ENCODE measurements at regions not wholly inside any gene's neighbourhood (a gene's known extent, or its start where the extent isn't known, plus 50 kb on each side); places are given as distances from the start of the nearest gene placed in this dataset.

DNA sequence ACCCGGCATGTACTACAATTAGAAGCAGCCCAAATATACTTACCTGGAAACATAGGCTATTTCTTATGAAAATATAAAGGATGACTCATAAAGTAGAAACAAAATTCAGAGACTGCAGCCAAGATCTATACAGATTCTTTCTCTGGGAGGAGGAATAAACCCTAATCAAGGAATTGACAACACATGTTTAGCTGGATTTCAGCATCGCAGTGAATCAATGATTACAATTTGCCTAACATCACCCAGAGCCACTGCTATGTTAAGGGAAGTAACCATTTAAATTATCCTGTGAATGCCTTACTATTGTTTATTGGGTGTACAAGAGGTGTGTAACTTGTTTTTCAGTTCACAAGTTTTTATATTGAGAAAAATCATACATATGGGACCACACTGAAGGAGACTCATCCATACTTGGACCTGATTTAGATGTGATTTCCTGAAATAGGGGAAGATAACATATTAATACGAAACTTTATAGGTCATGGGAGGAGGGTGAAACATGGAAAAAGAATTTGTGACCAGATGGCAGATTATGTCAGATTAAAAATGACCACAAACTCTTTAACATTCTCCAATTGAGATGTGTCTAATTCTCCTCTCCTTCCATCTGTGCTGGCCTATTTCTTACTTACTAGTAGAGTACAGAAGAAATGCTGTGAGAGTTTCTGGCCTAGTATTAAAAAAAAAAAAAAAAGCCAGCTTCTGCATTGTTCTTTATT, 1168.4 kb downstream of the SLITRK1 start:
- no peaks in the 10 kb centered on the region for H3K27me3 Mint-ChIP-seq
- no peaks in the 10 kb centered on the region for H3K9me3 Mint-ChIP-seq
- no peaks in the 10 kb centered on the region for H3K4me1 Mint-ChIP-seq (ENCODE audit: low read depth)
- H3K4me3 Mint-ChIP-seq = no peak overlapping the region
- no peak overlapping the region for H3K27ac Mint-ChIP-seq
- no peaks in the 10 kb centered on the region for H3K36me3 Mint-ChIP-seq (ENCODE audit: low read depth)

GRCh38 chr13:82702513-82702912, 1179.8 kb downstream of the SLITRK1 start:
- H3K36me3 Mint-ChIP-seq (ENCODE audit: low read depth) = no peaks in the 10 kb centered on the region
- H3K4me1 Mint-ChIP-seq (ENCODE audit: low read depth) = no peaks in the 10 kb centered on the region
- no peak overlapping the region for H3K4me3 Mint-ChIP-seq
- H3K27me3 Mint-ChIP-seq = no peaks in the 10 kb centered on the region
- no peaks in the 10 kb centered on the region for H3K9me3 Mint-ChIP-seq
- no peak overlapping the region for H3K27ac Mint-ChIP-seq

- Mint-ChIP-seq H3K9me3 (no peaks in the 10 kb centered on the region), H3K27ac (no peak overlapping the region), H3K27me3 (no peaks in the 10 kb centered on the region), H3K4me3 (no peak overlapping the region), H3K4me1 (ENCODE audit: low read depth) (no peaks in the 10 kb centered on the region), H3K36me3 (ENCODE audit: low read depth) (no peaks in the 10 kb centered on the region)
Observed at GRCh38 chr13:82701020-82701419, 1181.3 kb downstream of the SLITRK1 start.

DNA sequence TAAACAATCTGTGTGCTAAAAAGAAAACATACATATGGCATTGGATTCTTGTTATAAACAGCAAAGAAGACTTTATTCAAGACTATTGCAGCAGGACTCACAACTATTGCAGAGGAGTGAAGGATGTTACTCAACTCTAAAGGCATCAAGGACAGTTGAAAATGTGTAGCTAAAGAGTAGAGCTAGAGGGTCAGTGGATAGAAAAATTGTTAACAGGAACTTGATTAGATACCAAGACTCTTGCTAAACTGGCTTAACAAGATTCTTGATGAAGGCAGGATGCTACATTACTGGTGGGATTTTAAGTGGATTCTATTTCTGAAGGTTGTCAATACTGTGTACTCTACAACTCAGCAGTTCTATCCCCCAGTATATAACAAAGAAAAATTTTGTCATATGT, 1183.3 kb downstream of the SLITRK1 start:
- no peak overlapping the region for H3K27ac Mint-ChIP-seq
- H3K36me3 Mint-ChIP-seq (ENCODE audit: low read depth) = no peaks in the 10 kb centered on the region
- no peaks in the 10 kb centered on the region for H3K27me3 Mint-ChIP-seq
- no peaks in the 10 kb centered on the region for H3K9me3 Mint-ChIP-seq
- no peak overlapping the region for H3K4me3 Mint-ChIP-seq
- no peaks in the 10 kb centered on the region for H3K4me1 Mint-ChIP-seq (ENCODE audit: low read depth)

DNA sequence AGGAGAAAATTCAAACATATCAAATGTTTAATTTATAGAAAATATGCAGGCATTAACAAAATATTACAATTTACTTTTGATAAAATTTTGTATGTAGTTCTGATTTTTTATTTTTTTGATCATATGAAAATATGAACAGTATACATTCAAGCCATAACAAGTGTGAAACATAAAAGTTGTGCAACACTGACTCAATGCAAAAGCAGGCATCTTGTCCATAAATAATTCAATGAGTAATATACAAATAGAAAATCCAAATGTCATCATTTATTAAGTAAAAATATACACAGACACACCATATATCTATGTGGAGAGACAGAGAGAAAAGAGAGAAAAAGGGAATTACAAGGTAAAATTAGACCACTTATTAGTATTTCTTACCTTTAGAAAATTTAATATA, 1183.9 kb downstream of the SLITRK1 start:
- H3K36me3 Mint-ChIP-seq (ENCODE audit: low read depth) = no peaks in the 10 kb centered on the region
- no peaks in the 10 kb centered on the region for H3K27me3 Mint-ChIP-seq
- no peaks in the 10 kb centered on the region for H3K4me1 Mint-ChIP-seq (ENCODE audit: low read depth)
- no peaks in the 10 kb centered on the region for H3K9me3 Mint-ChIP-seq
- H3K4me3 Mint-ChIP-seq = no peak overlapping the region
- H3K27ac Mint-ChIP-seq = no peak overlapping the region

GRCh38 chr13:82693607-82694006, 1188.7 kb downstream of the SLITRK1 start:
- no peak overlapping the region for H3K4me3 Mint-ChIP-seq
- no peaks in the 10 kb centered on the region for H3K36me3 Mint-ChIP-seq (ENCODE audit: low read depth)
- H3K9me3 Mint-ChIP-seq = no peaks in the 10 kb centered on the region
- H3K27me3 Mint-ChIP-seq = no peaks in the 10 kb centered on the region
- no peak overlapping the region for H3K27ac Mint-ChIP-seq
- H3K4me1 Mint-ChIP-seq (ENCODE audit: low read depth) = peaks cover 9% of the 10 kb centered on the region

DNA sequence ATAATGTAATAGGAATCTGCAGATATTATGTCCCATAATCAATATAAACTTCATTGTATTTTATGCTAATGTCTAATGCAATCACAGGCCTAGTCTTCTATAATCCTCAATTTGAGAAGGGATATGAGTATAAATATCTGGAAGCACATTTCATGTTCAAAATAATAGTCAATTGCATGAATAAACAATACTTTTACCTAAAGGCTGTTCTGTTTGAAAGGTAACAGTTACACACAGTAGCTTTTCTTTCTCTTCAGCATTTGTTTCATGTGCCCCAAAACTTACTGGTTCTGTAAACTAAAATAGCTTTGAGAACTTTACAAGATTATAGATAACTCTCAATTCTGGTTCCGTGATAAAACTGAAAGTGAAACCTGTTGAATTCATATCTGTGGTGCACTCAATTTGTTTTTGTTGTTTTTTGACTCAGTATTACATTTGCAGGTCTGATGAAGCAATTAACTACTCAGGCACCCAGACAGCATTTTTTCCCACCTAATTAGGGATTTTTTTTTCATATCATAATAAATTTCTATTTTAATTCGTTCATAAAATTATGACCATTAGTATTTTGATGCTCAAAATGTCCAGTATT, 1193.8 kb downstream of the SLITRK1 start:
- peaks cover 23% of the 10 kb centered on the region for H3K4me1 Mint-ChIP-seq (ENCODE audit: low read depth)
- H3K27ac Mint-ChIP-seq = no peak overlapping the region
- H3K4me3 Mint-ChIP-seq = peak overlapping the region; percentile 36
- H3K9me3 Mint-ChIP-seq = no peaks in the 10 kb centered on the region
- no peaks in the 10 kb centered on the region for H3K27me3 Mint-ChIP-seq
- H3K36me3 Mint-ChIP-seq (ENCODE audit: low read depth) = no peaks in the 10 kb centered on the region

- Mint-ChIP-seq H3K4me1 (ENCODE audit: low read depth) (peaks cover 23% of the 10 kb centered on the region), H3K36me3 (ENCODE audit: low read depth) (no peaks in the 10 kb centered on the region), H3K27ac (no peak overlapping the region), H3K27me3 (no peaks in the 10 kb centered on the region), H3K9me3 (no peaks in the 10 kb centered on the region), H3K4me3 (no peak overlapping the region)
Observed at GRCh38 chr13:82687884-82688283, 1194.4 kb downstream of the SLITRK1 start.

DNA sequence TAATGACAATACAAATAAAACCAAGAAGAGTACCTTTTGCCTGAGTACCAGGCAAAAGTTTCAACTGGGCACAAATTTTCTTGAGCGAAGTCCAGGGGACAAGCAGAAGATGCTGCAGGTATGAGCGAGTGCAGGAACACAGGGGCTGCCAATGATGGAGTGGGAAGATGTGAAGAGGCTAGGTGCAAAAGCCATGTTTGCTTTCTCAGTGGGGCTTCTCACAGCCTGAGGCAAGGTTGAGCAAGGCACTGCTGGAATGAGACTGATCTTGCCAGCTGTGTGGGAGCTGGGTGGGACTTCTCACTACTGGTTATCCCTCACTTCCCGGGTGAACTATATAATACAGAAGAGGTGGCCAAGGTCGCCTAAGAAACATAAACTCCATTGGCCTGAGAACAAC, 1200.7 kb downstream of the SLITRK1 start:
- H3K36me3 Mint-ChIP-seq (ENCODE audit: low read depth) = no peaks in the 10 kb centered on the region
- peaks cover 5% of the 10 kb centered on the region for H3K9me3 Mint-ChIP-seq
- no peak overlapping the region for H3K27ac Mint-ChIP-seq
- no peaks in the 10 kb centered on the region for H3K27me3 Mint-ChIP-seq
- H3K4me3 Mint-ChIP-seq = no peak overlapping the region
- H3K4me1 Mint-ChIP-seq (ENCODE audit: low read depth) = no peaks in the 10 kb centered on the region

DNA sequence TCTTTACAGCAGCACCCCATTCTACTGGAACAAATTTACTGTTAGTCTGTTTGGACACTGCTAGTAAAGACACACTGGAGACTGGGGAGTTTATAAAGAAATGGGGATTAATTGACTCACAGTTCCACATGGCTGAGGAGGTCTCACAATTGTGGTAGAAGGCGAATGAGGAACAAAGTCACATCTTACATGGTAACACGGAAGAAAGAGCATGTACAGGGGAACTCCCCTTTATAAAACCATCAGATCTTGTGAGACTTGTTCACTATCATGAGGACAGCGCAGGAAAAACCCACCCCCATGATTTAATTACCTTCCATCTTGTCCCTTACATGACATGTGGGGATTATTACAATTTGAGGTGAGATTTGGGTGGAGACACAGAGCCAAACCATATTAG, 1204.2 kb downstream of the SLITRK1 start:
- H3K27ac Mint-ChIP-seq = no peak overlapping the region
- no peaks in the 10 kb centered on the region for H3K4me1 Mint-ChIP-seq (ENCODE audit: low read depth)
- no peaks in the 10 kb centered on the region for H3K36me3 Mint-ChIP-seq (ENCODE audit: low read depth)
- peaks cover 5% of the 10 kb centered on the region for H3K9me3 Mint-ChIP-seq
- no peak overlapping the region for H3K4me3 Mint-ChIP-seq
- no peaks in the 10 kb centered on the region for H3K27me3 Mint-ChIP-seq

GRCh38 chr13:82675024-82675423, 1207.2 kb downstream of the SLITRK1 start:
- peaks cover 5% of the 10 kb centered on the region for H3K9me3 Mint-ChIP-seq
- H3K27me3 Mint-ChIP-seq = no peaks in the 10 kb centered on the region
- no peaks in the 10 kb centered on the region for H3K36me3 Mint-ChIP-seq (ENCODE audit: low read depth)
- no peak overlapping the region for H3K4me3 Mint-ChIP-seq
- H3K27ac Mint-ChIP-seq = no peak overlapping the region
- no peaks in the 10 kb centered on the region for H3K4me1 Mint-ChIP-seq (ENCODE audit: low read depth)

DNA sequence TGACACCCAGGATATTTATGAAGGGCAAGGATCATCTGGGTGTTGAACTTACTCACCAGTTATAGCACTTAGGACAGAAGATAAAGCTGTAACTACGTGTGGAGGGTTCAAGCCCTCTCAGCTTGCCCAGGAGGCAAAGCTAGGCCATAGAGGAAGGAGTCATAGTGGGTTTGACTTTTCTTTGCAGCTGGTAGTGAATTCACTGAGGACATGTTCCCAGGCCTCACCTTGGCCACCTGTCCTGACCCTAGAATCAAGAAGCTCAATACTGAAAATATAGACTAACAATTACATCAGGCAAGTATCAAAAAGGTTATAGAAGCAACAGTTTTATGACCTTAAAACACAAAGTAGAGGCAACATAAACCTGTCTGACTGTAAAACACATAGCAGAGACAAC, 1207.7 kb downstream of the SLITRK1 start:
- Mint-ChIP-seq H3K36me3 (ENCODE audit: low read depth) (no peaks in the 10 kb centered on the region), H3K9me3 (peaks cover 5% of the 10 kb centered on the region), H3K4me1 (ENCODE audit: low read depth) (no peaks in the 10 kb centered on the region), H3K4me3 (no peak overlapping the region), H3K27me3 (no peaks in the 10 kb centered on the region), H3K27ac (no peak overlapping the region)

- Mint-ChIP-seq H3K27me3 (no peaks in the 10 kb centered on the region), H3K27ac (no peak overlapping the region), H3K36me3 (ENCODE audit: low read depth) (no peaks in the 10 kb centered on the region), H3K4me1 (ENCODE audit: low read depth) (no peaks in the 10 kb centered on the region), H3K4me3 (no peak overlapping the region), H3K9me3 (no peaks in the 10 kb centered on the region)
Observed at GRCh38 chr13:82672248-82672647, 1210.0 kb downstream of the SLITRK1 start.

DNA sequence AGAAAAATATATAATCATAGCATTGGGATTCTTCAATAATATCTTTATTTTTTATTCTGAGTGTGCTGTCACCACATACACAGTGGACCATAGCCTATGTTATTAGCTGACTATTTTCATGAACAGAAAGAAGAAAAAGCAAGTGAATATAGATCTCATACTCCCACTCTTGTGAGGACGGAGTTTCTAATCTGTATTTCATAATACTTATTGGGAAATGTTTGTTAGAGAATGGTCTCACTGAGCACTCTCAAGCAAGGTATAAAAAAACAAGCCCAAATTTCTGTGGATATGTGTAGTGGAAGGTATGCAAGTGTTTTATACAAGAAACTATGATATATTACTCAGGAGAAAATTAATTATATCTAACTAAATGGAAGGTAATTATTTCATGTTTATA, 1218.1 kb downstream of the SLITRK1 start:
- H3K4me1 Mint-ChIP-seq (ENCODE audit: low read depth) = no peaks in the 10 kb centered on the region
- H3K4me3 Mint-ChIP-seq = no peak overlapping the region
- H3K9me3 Mint-ChIP-seq = no peaks in the 10 kb centered on the region
- H3K36me3 Mint-ChIP-seq (ENCODE audit: low read depth) = no peaks in the 10 kb centered on the region
- no peaks in the 10 kb centered on the region for H3K27me3 Mint-ChIP-seq
- H3K27ac Mint-ChIP-seq = no peak overlapping the region

DNA sequence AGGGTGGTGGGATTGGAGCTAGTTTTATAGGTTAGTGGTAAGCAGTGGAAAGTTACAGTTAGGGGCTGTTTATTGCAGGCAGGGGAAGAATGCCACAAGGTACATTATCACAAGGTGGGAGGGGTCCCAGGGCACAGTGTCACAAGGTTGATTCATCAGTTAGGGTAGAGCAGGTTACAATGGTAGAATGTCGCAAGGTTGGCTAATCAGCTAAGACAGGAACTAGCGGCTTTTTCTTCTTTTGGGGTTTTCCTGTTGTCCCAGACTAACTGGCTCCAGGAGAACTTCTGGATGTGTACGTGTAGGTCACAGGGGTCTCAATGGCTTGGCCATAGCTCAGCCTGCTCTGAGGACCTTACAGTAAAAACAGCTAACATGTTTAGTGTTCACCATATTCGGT, 1221.1 kb downstream of the SLITRK1 start:
- no peaks in the 10 kb centered on the region for H3K27me3 Mint-ChIP-seq
- no peak overlapping the region for H3K4me3 Mint-ChIP-seq
- H3K9me3 Mint-ChIP-seq = no peaks in the 10 kb centered on the region
- H3K36me3 Mint-ChIP-seq (ENCODE audit: low read depth) = no peaks in the 10 kb centered on the region
- no peaks in the 10 kb centered on the region for H3K4me1 Mint-ChIP-seq (ENCODE audit: low read depth)
- no peak overlapping the region for H3K27ac Mint-ChIP-seq

DNA sequence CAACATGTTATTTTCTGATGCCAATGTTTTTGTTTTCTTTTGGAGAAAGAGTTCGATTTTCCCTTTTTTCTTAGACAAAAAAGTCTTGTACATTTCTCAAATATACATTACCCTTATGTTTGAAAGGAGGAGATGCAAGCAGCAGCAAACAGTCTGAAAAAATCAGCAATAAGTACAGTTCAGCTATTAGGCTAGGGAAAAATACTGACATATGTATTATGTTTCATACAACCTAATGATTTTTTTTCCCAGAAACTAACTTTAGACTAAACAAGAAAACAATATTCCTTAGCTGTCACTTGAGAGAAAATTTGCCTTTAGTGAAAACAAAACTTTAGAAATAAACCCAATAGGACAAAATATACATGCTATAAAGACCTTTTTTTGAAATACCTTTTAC, 1223.5 kb downstream of the SLITRK1 start:
- Mint-ChIP-seq H3K9me3 (no peaks in the 10 kb centered on the region), H3K27me3 (no peaks in the 10 kb centered on the region), H3K36me3 (ENCODE audit: low read depth) (no peaks in the 10 kb centered on the region), H3K4me1 (ENCODE audit: low read depth) (no peaks in the 10 kb centered on the region), H3K4me3 (no peak overlapping the region), H3K27ac (no peak overlapping the region)
